Amygdala (tissue), 56 donors: ENCODE measurements at regions not wholly inside any gene's neighbourhood (a gene's known extent, or its start where the extent isn't known, plus 50 kb on each side); places are given as distances from the start of the nearest gene placed in this dataset.

Experiments used
- DNase-seq, 56 donors: peaks; one replicate each; lab custom pipeline; 2025; lab: John Stamatoyannopoulos, UW

DNA sequence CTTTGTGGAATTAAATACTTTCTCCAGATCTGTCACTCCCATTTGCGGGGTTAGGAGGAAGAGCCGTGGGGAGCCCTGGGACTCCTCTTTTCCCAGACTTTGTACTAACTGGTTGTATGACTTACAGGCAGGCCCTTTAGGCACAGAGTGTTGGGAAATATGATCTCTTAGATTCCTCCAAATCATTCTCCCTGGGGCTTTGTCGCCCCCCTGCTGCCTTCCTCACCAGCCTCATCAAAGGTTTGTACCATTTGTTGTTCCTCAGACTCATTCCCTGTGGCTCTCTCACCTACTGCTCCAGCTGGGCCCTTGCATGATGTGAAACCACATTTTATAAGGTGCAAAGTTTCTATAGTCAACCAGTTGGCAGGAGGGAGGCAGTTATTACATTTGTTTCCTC, 56.4 kb downstream of the CRYGS start:
- no peak for DNase-seq

DNA sequence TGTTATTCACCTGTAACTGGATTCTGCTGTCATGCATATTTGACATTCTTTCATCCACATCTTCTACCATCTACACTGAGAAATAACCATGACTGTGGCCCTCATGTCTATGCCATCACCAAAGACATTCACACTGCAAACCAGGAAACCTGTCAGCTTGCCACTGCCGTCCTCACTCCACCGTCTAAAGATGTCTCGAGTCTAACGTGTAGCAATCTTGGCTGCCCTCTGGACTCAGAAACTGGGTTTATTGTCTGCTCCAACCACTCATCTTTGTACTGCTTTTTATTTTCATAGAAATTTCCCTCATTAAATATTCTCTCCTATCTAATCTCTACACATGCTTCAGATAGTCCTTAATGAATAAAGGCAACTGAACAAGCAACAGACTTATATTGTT, 57.1 kb downstream of the CRYGS start:
- DNase-seq: no peak

DNA sequence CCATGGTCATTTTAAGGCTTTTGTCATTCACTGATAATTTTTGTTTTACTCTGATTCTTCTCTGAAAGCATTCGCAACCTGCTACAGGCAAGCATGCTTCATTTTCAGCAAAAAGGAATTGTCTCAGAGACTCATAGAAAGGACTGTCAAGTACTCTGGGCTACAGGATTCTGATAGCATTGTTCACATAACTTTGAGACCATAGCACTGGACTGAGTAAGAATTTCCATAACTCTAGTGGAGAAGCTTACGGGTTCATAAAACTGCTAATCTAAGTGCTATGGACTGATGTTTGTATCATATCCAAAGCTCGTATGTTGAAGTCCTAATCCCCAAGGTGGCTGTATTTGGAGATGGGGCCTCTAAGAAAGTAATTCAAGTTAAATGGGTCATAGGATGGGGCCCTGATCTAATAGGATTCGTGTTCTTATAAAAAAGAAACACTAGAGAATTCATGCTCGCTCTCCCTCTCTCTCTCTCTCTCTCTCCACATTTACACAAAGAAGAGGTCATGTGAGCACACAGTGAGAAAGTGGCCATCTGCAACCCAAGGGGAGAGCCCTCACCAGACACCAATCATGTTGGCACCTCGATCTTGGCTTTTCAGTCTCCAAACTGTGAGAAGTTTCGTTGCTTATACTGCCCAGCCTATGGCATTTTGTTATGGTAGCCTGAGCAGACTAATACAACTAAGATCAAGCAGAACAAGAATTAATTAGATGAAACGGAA, 60.4 kb downstream of the CRYGS start:
- DNase-seq: no peak

DNA sequence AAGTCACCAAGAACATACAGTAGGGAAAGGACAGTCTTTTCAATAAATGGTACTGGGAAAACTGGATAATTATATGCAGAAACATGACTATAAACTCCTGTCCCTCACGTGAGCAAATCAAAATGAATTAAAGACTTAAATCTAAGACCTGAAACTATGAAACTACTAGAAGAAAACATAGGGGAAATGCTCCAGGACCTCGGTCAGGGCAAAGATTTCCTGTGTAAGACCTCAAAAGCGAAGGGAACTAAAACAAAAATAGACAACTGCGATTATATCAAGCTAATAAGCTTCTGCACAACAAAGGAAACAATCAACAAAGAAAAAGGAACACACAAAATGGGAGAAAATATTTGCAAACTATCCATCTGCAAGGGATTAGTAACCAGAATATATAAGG, 62.7 kb downstream of the CRYGS start:
- no peak for DNase-seq

DNA sequence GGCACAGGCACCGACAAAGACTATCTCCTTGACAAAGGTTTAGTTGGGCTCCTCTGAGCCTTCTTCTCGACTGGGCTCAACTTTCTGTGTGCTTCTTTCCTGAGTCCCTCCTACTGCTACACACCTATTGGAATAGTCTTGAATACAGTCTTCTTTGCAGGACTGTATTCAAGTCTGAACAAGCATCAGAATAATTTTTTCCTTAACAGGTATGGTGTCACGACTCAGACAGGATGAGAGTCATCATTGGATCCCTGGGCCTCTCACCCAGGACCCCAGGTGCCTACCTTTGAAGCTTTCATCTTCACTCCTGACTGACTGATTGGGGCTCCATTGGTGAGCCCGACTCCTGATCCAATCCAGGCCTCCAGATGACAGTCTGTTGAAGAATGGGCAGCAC, 66.3 kb downstream of the CRYGS start:
- no peak for DNase-seq

DNA sequence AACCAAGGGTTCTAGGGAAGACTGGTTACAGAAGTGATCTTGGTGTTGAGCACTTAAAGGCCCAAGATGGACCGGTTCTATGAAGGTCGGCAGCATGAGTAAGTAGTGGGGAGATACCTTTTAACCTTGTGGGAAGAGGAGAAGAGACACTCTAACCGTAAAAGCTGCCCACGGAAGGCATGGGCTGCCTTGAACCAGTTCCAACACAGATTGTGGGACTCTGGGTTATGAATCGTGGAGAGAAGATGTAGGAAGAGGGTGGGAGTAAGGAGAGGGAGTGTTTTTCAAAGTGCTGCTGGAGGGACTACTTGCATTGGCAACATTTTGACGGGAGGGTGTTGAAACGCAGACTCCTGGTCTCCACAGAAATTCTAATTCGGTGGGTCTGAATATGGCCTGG, 67.1 kb downstream of the CRYGS start:
- no peak for DNase-seq

DNA sequence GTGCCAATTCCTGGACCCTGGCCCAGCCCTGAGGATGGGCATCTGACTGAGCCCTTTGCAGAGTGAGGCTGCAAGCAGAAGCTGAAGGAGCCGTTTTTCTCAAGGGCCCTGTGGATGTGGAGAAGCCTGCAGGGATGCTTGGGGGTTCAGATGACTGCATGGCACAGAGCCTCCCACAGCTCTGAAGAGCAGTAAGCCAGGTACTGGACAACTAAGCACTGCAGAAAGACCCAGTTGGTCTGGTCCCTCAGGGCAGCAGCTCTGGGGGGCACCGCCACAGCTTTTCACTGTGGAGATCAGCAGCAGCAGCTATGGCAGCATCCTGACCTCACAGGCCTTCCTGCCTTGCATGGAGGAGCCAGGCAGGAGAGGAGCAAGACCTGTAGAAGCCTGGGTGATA, 67.6 kb downstream of the CRYGS start:
- peak in 1 of 56 donors; percentile 45 for DNase-seq

DNA sequence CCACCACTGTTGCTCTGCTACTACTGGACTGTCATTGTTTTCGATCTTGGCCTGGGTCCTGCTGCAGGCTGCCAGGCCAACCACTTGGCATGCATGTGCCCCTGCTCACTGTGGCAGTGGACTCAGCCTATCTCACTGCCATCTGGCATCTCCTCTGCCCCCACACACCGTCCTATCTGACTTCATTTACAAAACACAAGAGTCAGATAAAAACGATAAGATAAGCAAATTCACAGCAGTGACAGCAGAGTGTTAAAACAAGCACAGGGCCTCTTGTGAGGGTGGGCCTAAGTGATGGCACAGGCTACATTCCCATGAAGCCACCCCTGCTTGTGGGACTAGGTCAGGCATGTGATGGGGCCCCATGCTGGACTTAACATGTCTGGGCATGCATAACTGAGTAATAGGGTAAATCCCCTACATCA, 68.1 kb downstream of the CRYGS start:
- DNase-seq: peak in 53 of 56 donors; percentile 11 to 91 (median 64)

DNA sequence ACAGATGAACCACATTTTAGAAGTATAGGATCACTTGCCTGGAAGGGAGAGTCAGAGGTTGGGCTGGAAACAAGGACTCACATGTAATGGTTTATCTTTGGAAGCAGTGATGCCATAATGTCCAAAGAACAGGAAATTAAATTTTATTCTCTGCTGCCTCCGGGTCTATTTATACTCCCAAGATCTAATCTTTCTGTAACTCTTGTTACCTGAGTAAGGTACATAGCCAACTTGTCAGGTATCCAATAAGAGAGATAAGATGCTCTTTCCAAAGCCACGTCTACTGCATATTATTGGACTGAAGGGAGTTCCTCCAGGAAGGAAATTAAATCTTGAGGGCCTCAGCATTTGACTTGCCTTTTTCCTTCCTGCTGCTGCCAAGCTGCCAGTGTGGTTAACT, 71.0 kb downstream of the CRYGS start:
- DNase-seq: no peak

DNA sequence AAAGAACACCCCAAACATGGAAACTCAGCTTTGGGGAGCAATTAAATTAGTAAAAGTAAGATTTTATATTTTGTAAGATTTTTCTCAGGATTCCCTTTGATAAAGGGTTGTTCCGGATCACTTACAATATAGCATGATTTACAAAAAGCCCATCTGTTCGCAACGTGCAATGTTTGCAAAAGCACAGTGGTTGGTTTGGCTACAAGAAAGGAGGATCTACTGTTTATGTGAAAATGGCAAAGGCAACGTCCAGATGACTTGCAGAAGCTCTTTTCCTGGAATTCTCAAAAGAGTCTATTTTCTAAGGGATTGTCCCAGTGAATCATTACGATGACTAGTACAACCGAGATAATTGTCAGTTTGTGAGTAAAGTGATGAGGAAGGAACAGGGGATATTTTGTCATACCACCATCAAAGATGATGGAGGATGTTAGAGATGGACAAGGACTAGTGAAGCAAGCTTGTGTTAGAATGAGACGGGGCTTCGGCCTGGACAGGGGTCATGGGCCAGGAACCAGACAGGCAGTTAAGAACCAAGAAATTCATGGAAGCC, 71.6 kb downstream of the CRYGS start:
- DNase-seq: no peak

DNA sequence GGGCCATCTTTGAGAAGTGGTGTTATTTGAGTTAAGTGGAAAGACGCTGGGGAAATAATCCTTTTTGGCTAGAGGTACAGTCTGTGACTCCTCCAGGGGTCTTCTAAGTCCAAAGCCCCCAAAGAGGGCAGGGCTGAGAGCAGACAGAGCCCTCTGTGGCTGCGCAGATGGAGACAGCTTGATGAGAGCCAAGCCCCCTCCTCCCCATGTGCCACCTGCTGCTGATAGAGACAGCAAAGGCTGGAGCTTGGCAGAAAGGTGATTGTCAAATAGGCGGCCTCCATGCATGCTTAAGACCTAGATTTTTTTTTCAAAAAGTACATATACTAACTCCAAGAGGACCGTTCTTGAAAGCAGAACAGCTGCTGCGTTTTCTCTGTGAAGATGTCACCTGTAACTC, 72.4 kb downstream of the CRYGS start:
- no peak for DNase-seq

DNA sequence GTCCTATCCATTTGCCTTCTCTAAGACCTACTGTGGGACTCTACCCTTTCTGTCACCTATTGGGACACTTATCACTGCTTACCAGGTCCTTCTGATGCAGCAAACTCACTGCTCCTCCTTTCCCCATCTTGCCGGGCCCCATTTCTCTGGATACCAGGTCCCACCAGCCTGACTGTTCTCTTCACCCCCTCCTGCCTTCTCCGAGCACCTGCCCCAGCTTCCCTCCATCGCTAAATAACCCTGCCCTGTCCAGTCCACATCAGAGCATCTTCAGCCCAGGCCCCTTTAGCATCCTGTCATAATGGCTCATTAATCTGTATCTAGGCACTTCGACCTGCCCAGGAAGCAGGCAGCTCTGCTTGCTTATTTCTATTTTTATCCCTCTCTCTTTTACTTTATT, 74.7 kb downstream of the CRYGS start:
- no peak for DNase-seq

DNA sequence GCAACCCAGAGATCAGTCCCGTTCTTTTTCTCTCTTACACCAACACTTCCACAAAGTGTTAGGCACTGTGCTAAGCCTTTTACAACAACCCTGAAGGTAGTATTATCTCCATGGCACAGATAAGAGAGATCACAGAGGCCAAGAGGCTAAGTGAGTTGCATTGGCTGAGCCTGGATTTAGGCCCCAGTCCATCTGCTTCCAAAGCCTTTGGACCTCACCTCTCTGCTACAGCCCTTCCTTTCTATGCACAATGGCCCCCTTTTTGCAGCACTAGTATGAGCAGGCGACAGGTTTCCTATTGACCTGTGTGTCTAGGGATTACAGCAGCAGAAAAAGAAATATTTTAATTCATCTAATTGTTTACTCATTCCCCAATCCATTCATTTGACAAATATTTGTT, 76.2 kb downstream of the CRYGS start:
- DNase-seq: no peak

DNA sequence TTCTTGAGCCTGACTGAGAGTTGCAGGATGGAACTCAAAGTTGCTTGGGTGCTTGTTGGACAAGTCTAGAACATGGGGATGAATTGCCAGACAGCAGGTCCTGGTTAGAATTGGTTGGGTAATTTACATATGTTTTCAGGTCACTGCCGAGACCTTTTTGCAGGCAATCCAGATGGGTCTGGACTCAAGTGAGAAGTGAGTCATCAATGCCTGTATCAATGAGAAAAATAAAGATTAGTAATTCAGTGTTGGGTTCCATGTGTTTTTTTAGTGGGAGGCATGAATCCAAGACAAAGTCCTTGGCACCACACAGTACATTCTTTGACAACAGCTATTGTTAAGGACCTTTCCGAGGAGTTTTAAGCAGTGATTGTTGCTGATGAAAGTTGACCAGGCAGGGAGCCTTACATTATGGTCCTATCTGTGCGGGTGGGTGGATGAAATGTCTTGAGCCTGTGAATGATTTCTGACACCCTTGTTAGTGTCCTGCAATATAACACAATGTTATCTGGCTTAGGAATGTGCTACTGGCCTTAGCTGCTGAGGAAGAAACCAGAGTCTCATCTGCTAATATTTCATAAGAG, 77.7 kb downstream of the CRYGS start:
- DNase-seq: no peak

DNA sequence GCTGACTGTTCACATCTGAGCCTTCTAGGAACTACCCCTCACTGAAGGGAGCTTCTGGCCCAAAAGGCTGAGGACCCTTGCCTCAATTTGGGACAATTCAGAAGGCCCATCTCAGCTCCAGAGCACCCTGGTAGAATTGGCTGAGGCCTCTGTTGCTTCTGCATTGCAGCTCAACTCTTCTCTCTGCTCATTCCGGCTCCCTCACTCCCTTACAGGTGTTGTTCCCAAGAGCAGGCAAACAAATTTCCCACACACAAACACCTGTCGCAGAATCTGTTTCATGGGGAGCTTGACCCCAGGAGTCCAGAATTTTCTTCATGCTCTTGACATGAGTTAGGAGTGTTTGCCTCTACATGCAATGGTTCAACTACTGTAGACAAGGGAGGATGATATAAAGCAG, 78.7 kb downstream of the CRYGS start:
- no peak for DNase-seq

DNA sequence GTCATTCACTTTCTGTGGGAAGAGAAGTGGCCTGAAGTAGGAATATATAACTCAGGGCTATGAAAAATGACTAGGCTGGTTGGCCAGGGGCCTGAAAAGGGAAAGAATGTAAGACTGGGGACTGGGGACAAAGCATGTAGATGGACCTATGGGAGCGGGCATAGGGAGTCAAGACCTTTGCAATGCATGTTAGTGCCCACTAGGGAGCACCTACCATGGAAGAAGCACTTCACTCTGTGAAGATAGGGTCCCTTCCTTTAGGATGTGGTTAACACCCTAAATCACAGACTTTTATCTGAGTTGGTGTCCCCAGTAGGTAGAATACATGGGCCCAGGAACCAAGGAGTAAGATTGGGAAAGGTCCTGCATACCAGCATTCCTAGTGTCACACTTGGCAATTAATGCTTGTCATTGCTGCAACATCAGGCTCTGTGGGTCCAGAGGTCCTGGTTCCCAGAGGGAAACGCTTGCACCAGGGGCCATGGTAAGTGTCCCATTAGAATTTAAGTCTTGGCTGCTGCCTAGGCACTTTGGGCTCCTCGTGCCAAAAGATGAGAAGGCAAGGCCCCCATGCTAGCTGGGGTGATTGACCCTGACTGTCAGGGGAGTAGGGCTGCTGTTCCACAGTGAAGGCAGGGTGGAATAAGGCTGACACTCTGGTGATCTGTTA, 79.6 kb downstream of the CRYGS start:
- no peak for DNase-seq

DNA sequence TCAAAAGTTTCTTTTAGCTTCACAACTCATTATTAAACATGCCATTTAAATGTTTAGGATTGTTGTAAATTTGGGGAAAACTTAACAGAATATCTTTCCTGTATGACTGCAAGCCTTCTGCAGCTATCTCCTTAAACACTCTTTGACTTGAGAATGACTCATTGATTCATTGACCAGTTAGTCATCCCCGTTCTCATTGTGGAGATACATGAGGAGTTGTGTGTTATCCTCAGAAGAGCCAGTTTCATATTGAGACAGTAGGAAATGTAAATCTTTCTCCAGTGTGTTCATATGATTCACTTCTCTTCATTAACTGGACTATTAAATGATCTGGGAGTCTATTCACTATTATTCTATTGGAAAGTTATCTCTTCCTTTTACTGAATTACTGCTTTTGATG, 83.0 kb downstream of the CRYGS start:
- DNase-seq: no peak

DNA sequence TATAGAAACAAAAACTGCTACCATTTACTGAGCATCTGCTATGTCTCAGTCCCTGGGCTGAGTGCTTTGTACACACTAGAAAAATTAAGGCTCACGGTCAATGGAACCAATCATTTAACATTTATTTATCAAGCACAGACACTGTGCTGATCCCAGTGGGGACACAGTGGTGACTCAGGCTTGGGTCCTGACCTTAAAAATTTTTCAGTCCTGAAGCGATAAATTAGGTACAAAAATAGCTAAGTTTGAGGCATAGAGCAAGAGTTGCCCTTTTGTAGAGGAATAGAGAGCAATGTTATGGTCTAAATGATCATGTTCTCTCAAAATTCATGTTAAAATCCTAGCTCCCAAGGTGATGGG, 85.1 kb downstream of the CRYGS start:
- DNase-seq: no peak

DNA sequence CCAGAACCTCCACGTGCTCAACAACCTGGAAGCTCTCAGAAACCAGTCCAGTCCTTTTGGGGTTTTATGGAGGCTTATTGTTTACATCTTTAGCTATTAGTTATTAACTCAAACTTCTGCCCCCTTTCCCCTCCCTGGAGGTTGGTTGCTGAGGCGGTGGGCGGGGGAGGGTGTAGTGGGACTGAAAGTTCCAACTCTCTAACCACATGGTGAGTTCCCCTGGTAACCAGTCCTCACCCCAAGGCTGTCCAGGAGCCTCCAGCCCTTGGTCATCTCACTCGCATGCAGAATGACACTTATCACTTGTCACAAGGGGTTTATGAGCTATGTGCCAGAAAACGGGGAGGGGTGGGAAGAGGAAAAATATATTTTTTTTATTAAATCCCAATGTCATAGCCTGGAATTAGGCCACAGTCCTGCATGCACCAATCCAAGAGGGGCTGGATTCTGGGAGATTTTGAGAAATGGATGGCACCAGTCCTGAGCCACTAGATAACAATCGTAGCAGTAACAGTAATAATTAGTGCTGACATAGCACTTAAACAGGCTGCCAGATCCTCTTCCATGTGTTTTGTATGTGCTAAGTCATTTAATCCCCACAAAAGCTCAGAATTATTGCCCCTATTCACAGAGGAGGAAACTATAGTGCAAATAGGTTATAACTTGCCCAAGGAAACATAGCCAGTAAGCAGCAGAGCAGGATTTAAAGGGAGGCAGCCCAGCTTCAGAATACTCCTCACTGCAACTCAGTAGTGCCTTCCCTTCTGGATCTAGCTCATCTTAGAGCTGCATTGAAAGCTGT, 85.7 kb downstream of the CRYGS start:
- no peak for DNase-seq

DNA sequence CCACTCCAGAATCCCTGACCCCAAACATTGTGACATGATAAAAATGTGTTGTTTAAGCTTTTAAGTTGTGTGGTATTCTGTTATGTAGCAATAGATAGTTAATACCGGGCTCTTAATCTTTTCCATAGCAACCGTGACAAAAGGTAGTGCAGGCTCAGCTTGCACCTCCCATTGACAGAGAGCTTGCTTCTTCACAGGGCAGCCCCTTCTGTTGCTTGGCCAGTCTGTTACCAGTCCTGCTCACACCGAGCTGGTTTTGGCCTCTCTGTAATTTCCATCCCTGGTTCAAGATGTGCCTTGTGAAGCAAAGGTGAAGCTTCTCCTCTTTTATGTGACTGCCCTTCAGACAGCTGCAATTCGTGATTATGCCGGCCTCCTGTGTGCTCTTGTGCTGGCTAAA, 86.9 kb downstream of the CRYGS start:
- no peak for DNase-seq

DNA sequence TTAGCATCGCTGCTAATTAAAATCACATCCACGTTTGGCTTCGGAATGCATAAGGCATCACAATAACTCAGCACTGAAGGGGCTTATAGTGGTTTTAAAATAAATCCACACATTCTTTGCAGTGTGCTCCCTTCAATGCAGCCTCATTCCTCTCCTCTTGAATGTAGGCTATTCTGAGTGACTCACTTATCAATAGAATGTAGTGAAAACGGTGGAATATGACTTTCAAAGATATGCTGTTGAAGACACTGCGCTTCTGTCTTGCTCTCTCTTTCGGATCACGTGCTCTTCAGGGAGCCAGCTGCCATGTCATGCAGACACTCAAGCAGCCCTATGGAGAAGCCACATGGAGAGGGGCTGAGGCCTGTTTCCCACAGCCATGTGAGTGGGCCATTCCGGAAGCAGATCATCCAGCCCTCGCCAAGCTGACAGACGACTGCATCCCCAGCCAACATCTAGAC, 87.4 kb downstream of the CRYGS start:
- DNase-seq: peak in 3 of 56 donors; percentile 2 to 8 (median 7)
